RCC 7860 (cell line): ENCODE measurements at regions not wholly inside any gene's neighbourhood (a gene's known extent, or its start where the extent isn't known, plus 50 kb on each side); places are given as distances from the start of the nearest gene placed in this dataset.
A peak's percentile ranks its signal among the peaks of the same experiment; 100 is the strongest.
"Not testable (repeated sequence)": the region's sequence is repeated elsewhere in the genome, so short reads cannot be mapped to it uniquely, and the experiment has no call there.

ENCODE experiments used
- DNase-seq: peaks from one replicate; pipeline ENCODE4 v3.0.0-alpha.2; 2015; ENCODE audit warnings: low spot score
- FAIRE-seq: peaks from 2 replicates; lab custom pipeline; 2012; peaks lifted over from hg19 to GRCh38; lab: Jason Lieb, UNC

GRCh38 chr1:178639326-178639725 is 85.7 kb upstream of the RALGPS2 start:
- DNase-seq (no peak), FAIRE-seq (no peak)

GRCh38 chr1:178642282-178642681 is 82.8 kb upstream of the RALGPS2 start:
- DNase-seq (no peak), FAIRE-seq (no peak)

- FAIRE-seq = no peak
- DNase-seq = no peak
Observed at GRCh38 chr1:178643349-178643748, 81.7 kb upstream of the RALGPS2 start.

- DNase-seq (no peak), FAIRE-seq (no peak)
Observed at GRCh38 chr1:178643831-178644230, 81.2 kb upstream of the RALGPS2 start.

GRCh38 chr1:178644308-178645120 is 80.5 kb upstream of the RALGPS2 start:
- no peak for FAIRE-seq
- no peak for DNase-seq

GRCh38 chr1:178645157-178645807 is 79.8 kb upstream of the RALGPS2 start:
- DNase-seq (no peak), FAIRE-seq (no peak)

GRCh38 chr1:178645808-178646200 is 79.2 kb upstream of the RALGPS2 start:
- no peak for DNase-seq
- no peak for FAIRE-seq

GRCh38 chr1:178646821-178647220 is 78.2 kb upstream of the RALGPS2 start:
- FAIRE-seq = no peak

GRCh38 chr1:178648151-178648550 is 76.9 kb upstream of the RALGPS2 start:
- FAIRE-seq (no peak), DNase-seq (no peak)

More at GRCh38 chr1:178646821-178647220, 78.2 kb upstream of the RALGPS2 start:
- no peak for DNase-seq

- DNase-seq = no peak
- no peak for FAIRE-seq
Observed at GRCh38 chr1:178649582-178650350, 75.3 kb upstream of the RALGPS2 start.

GRCh38 chr1:178650934-178651511 is 74.0 kb upstream of the RALGPS2 start:
- DNase-seq (peak; percentile 51), FAIRE-seq (no peak)

GRCh38 chr1:178651742-178652141 is 73.3 kb upstream of the RALGPS2 start:
- FAIRE-seq (no peak), DNase-seq (no peak)

GRCh38 chr1:178652506-178653490 is 72.2 kb upstream of the RALGPS2 start:
- FAIRE-seq = peak; percentile 84
- peak; percentile 84 for DNase-seq

GRCh38 chr1:178659789-178660208 is 65.2 kb upstream of the RALGPS2 start:
- no peak for DNase-seq
- FAIRE-seq = no peak

- FAIRE-seq = no peak
- DNase-seq = no peak
Observed at GRCh38 chr1:178660461-178660860, 64.6 kb upstream of the RALGPS2 start.

GRCh38 chr1:178664278-178664677 is 60.8 kb upstream of the RALGPS2 start:
- DNase-seq (no peak), FAIRE-seq (no peak)

GRCh38 chr1:178665579-178665978 is 59.5 kb upstream of the RALGPS2 start:
- FAIRE-seq (no peak), DNase-seq (no peak)

GRCh38 chr1:178666891-178667290 is 58.2 kb upstream of the RALGPS2 start:
- FAIRE-seq = not testable (repeated sequence)

GRCh38 chr1:178672434-178672833 is 52.6 kb upstream of the RALGPS2 start:
- DNase-seq = no peak
- FAIRE-seq = no peak

More at GRCh38 chr1:178666891-178667290, 58.2 kb upstream of the RALGPS2 start:
- not testable (repeated sequence) for DNase-seq

- FAIRE-seq, DNase-seq: not testable (repeated sequence)
Observed at GRCh38 chr1:178674559-178674958, 50.5 kb upstream of the RALGPS2 start.
